HEK293 (cell line): ENCODE measurements at regions not wholly inside any gene's neighbourhood (a gene's known extent, or its start where the extent isn't known, plus 50 kb on each side); places are given as distances from the start of the nearest gene placed in this dataset.

Source experiments
- CTCF ChIA-PET: fragments of 350-600 bp; formaldehyde crosslinking; extraction: SDS; loops from one replicate; lab custom pipeline; 2021; ENCODE audit warnings: antibody characterized with exemption; lab: Yijun Ruan, JAX
- POLR2A ChIA-PET: fragments of 300-600 bp; formaldehyde crosslinking; extraction: SDS; loops from one replicate; lab custom pipeline; 2020; ENCODE audit warnings: antibody characterized with exemption, inconsistent platforms; lab: Yijun Ruan, JAX
- H3K27ac ChIP-seq: fragments of 200-500 bp; sonication (Bioruptor generic); 2 replicates; pipeline ENCODE4 v1.5.1; 2014; ENCODE audit warnings: low read depth, low read length, control low read depth, inconsistent platforms; ENCODE audit errors: extremely low read depth
- H3K36me3 ChIP-seq, 2 experiments: fragments of 200-500 bp in 1 of 2; sonication (Bioruptor generic) in 1 of 2; 1 replicate in 1 of 2; 2 replicates in 1 of 2; pipeline ENCODE4 v1.5.1; 2014 to 2017; ENCODE audit warnings: inconsistent platforms in 2 of 2, low read length in 2 of 2; ENCODE audit not compliant: control insufficient read depth in 2 of 2, insufficient read depth in 1 of 2
- H3K4me1 ChIP-seq: fragments of 200-500 bp; sonication (Bioruptor generic); 2 replicates; pipeline ENCODE4 v1.5.1; 2014; ENCODE audit warnings: mild to moderate bottlenecking, low read length, inconsistent platforms; ENCODE audit not compliant: control insufficient read depth, insufficient read depth
- H3K4me3 ChIP-seq: 2 replicates; pipeline ENCODE4 v1.5.1; 2011; ENCODE audit warnings: low read depth, mild to moderate bottlenecking, control low read depth, low read length, moderate library complexity
- H3K9me3 ChIP-seq: fragments of 200-500 bp; sonication (Bioruptor generic); 2 replicates; pipeline ENCODE4 v1.5.1; 2014; ENCODE audit warnings: low read depth, low read length, inconsistent platforms; ENCODE audit not compliant: control insufficient read depth, insufficient read depth
- CTCF ChIP-seq: fragments of 450-650 bp; formaldehyde crosslinking; IDR thresholded peaks from 2 replicates; pipeline ENCODE4 v1.5.1; 2016; ENCODE audit warnings: missing biosample characterization, missing genetic modification characterization
- INSM2 ChIP-seq: fragments of 450-650 bp; formaldehyde crosslinking; IDR thresholded peaks from 2 replicates; pipeline ENCODE4 v1.5.1; 2016; ENCODE audit warnings: missing biosample characterization, missing genetic modification characterization
- KLF7 ChIP-seq: fragments of 450-650 bp; formaldehyde crosslinking; IDR thresholded peaks from 2 replicates; pipeline ENCODE4 v1.5.1; 2016; ENCODE audit warnings: missing biosample characterization, missing genetic modification characterization, borderline replicate concordance
- PRDM4 ChIP-seq: fragments of 450-650 bp; formaldehyde crosslinking; IDR thresholded peaks from 2 replicates; pipeline ENCODE4 v1.5.1; 2017; ENCODE audit warnings: missing biosample characterization, missing genetic modification characterization
- REPIN1 ChIP-seq: fragments of 450-650 bp; formaldehyde crosslinking; IDR thresholded peaks from 2 replicates; pipeline ENCODE4 v1.5.1; 2017; ENCODE audit warnings: missing biosample characterization, missing genetic modification characterization, low read depth
- REST ChIP-seq: fragments of 450-650 bp; formaldehyde crosslinking; IDR thresholded peaks from 2 replicates; pipeline ENCODE4 v1.5.1; 2016; ENCODE audit warnings: missing biosample characterization, missing genetic modification characterization
- SP2 ChIP-seq: fragments of 450-650 bp; formaldehyde crosslinking; IDR thresholded peaks from 2 replicates; pipeline ENCODE4 v1.5.1; 2016; ENCODE audit warnings: missing biosample characterization, missing genetic modification characterization
- TCF7L2 ChIP-seq: IDR thresholded peaks from 2 replicates; pipeline ENCODE4 v1.6.1; 2011; ENCODE audit warnings: low read depth, mild to moderate bottlenecking, inconsistent platforms, low read length, moderate library complexity, borderline replicate concordance
- ZBTB20 ChIP-seq: fragments of 450-650 bp; formaldehyde crosslinking; IDR thresholded peaks from 2 replicates; pipeline ENCODE4 v1.5.1; 2016; ENCODE audit warnings: missing biosample characterization, missing genetic modification characterization
- ZFP3 ChIP-seq: fragments of 450-650 bp; formaldehyde crosslinking; IDR thresholded peaks from 2 replicates; pipeline ENCODE4 v1.5.1; 2016; ENCODE audit warnings: low read depth, missing biosample characterization, missing genetic modification characterization
- ZNF114 ChIP-seq: fragments of 450-650 bp; formaldehyde crosslinking; IDR thresholded peaks from 2 replicates; pipeline ENCODE4 v1.5.0; 2017; ENCODE audit warnings: missing biosample characterization, missing genetic modification characterization
- ZNF146 ChIP-seq: fragments of 450-650 bp; formaldehyde crosslinking; IDR thresholded peaks from 2 replicates; pipeline ENCODE4 v1.5.1; 2016; ENCODE audit warnings: missing biosample characterization, missing genetic modification characterization
- ZNF366 ChIP-seq: fragments of 450-650 bp; formaldehyde crosslinking; conservative IDR thresholded peaks from 2 replicates; pipeline ENCODE4 v1.5.1; 2016; ENCODE audit warnings: missing biosample characterization, missing genetic modification characterization
- ZNF580 ChIP-seq: fragments of 450-650 bp; formaldehyde crosslinking; IDR thresholded peaks from 2 replicates; pipeline ENCODE4 v1.5.1; 2016; ENCODE audit warnings: missing biosample characterization, missing genetic modification characterization
- ZNF704 ChIP-seq: fragments of 450-650 bp; formaldehyde crosslinking; IDR thresholded peaks from 2 replicates; pipeline ENCODE4 v1.5.1; 2016; ENCODE audit warnings: missing biosample characterization, missing genetic modification characterization

- TF ChIP-seq ZNF580 (tag by site-specific recombination) (no peak), TCF7L2 (no peak), ZNF366 (tag by site-specific recombination) (no peak), ZNF704 (tag by site-specific recombination) (no peak)
- ChIA-PET POLR2A (no interaction called here), CTCF (no interaction called here)
- Histone ChIP-seq H3K9me3 (no peaks in the 10 kb centered on the region), H3K36me3 (no peaks in the 10 kb centered on the region), H3K27ac (no peak overlapping the region), H3K4me3 (no peak overlapping the region), H3K4me1 (no peaks in the 10 kb centered on the region)
These were observed 1128.0 kb downstream of the AACS start for GRCh38 chr12:126193190-126193589.

GRCh38 chr12:126196263-126196662, 1131.0 kb downstream of the AACS start:
- POLR2A ChIA-PET, result no interaction called here
- TF ChIP-seq KLF7 (tag by site-specific recombination) (no peak), ZNF146 (tag by site-specific recombination) (no peak), REST (tag by site-specific recombination) (no peak)
- Histone ChIP-seq H3K4me1 (no peaks in the 10 kb centered on the region), H3K27ac (no peak overlapping the region), H3K36me3 (no peaks in the 10 kb centered on the region), H3K9me3 (no peaks in the 10 kb centered on the region), H3K4me3 (no peak overlapping the region)
- CTCF ChIA-PET, result no interaction called here

GRCh38 chr12:126198516-126198915, 1133.3 kb downstream of the AACS start:
- POLR2A ChIA-PET, result no interaction called here

GRCh38 chr12:126198966-126199692, 1133.9 kb downstream of the AACS start:
- ChIA-PET CTCF (no interaction called here), POLR2A (no interaction called here)
- Histone ChIP-seq H3K36me3 (no peaks in the 10 kb centered on the region), H3K27ac (no peak overlapping the region), H3K4me3 (no peak overlapping the region), H3K4me1 (no peaks in the 10 kb centered on the region), H3K9me3 (no peaks in the 10 kb centered on the region)
- TF ChIP-seq SP2, result no peak
- TF ChIP-seq ZNF114 (tag by site-specific recombination), result no peak
- TF ChIP-seq KLF7 (tag by site-specific recombination), result no peak
- TF ChIP-seq ZBTB20 (tag by site-specific recombination), result no peak
- no peak for TF ChIP-seq REPIN1 (tag by site-specific recombination)
- TF ChIP-seq CTCF (tag by site-specific recombination), result no peak
- TF ChIP-seq PRDM4 (tag by site-specific recombination), result no peak
- no peak for TF ChIP-seq INSM2
- TF ChIP-seq ZFP3 (tag by site-specific recombination), result no peak

More at GRCh38 chr12:126198516-126198915, 1133.3 kb downstream of the AACS start:
- Histone ChIP-seq H3K4me1 (no peaks in the 10 kb centered on the region), H3K27ac (no peak overlapping the region), H3K9me3 (no peaks in the 10 kb centered on the region), H3K36me3 (no peaks in the 10 kb centered on the region), H3K4me3 (no peak overlapping the region)
- no peak for TF ChIP-seq KLF7 (tag by site-specific recombination)
- CTCF ChIA-PET, result no interaction called here
